WERI-Rb-1 (cell line): ENCODE measurements at regions not wholly inside any gene's neighbourhood (a gene's known extent, or its start where the extent isn't known, plus 50 kb on each side); places are given as distances from the start of the nearest gene placed in this dataset.

ENCODE experiments used
- DNase-seq: peaks from one replicate; pipeline ENCODE4 v3.0.0-alpha.2; 2020
- H3K27ac ChIP-seq: fragments of 250-450 bp; sonication (Bioruptor Pico); 2 replicates; pipeline ENCODE4 v1.5.1; 2020; ENCODE audit warnings: mild to moderate bottlenecking, moderate library complexity
- H3K27me3 ChIP-seq: fragments of 250-450 bp; sonication (Bioruptor Pico); 2 replicates; pipeline ENCODE4 v1.5.1; 2021; ENCODE audit warnings: mild to moderate bottlenecking, low read depth, moderate library complexity; ENCODE audit not compliant: insufficient read depth, severe bottlenecking
- H3K36me3 ChIP-seq: fragments of 250-450 bp; sonication (Bioruptor Pico); 2 replicates; pipeline ENCODE4 v1.5.1; 2020; ENCODE audit warnings: mild to moderate bottlenecking, moderate library complexity
- H3K4me3 ChIP-seq: 2 replicates; pipeline ENCODE4 v1.5.1; 2011; ENCODE audit warnings: low read depth, mild to moderate bottlenecking, control low read depth, low read length
- H3K9me3 ChIP-seq: fragments of 250-450 bp; sonication (Bioruptor Pico); 2 replicates; pipeline ENCODE4 v1.5.1; 2021; ENCODE audit warnings: mild to moderate bottlenecking, moderate library complexity; ENCODE audit not compliant: severe bottlenecking
- CTCF ChIP-seq: IDR thresholded peaks from 2 replicates; pipeline ENCODE4 v1.5.1; 2011; ENCODE audit warnings: low read depth, mild to moderate bottlenecking, control low read depth, inconsistent platforms, low read length

- Histone ChIP-seq H3K4me3 (no peak overlapping the region), H3K27ac (no peak overlapping the region), H3K36me3 (no peaks in the 10 kb centered on the region), H3K9me3 (no peaks in the 10 kb centered on the region), H3K27me3 (no peaks in the 10 kb centered on the region)
- no peak for TF ChIP-seq CTCF
- no peak for DNase-seq
Observed at GRCh38 chr16:13793841-13794409, 126.0 kb upstream of the ERCC4 start.

- H3K9me3 ChIP-seq = no peaks in the 10 kb centered on the region
- H3K27me3 ChIP-seq = no peaks in the 10 kb centered on the region
- H3K36me3 ChIP-seq = no peaks in the 10 kb centered on the region
- no peak overlapping the region for H3K4me3 ChIP-seq
- DNase-seq = no peak
- TF ChIP-seq CTCF = no peak
- H3K27ac ChIP-seq = no peak overlapping the region
Observed at GRCh38 chr16:13795131-13795530, 124.8 kb upstream of the ERCC4 start.

DNA sequence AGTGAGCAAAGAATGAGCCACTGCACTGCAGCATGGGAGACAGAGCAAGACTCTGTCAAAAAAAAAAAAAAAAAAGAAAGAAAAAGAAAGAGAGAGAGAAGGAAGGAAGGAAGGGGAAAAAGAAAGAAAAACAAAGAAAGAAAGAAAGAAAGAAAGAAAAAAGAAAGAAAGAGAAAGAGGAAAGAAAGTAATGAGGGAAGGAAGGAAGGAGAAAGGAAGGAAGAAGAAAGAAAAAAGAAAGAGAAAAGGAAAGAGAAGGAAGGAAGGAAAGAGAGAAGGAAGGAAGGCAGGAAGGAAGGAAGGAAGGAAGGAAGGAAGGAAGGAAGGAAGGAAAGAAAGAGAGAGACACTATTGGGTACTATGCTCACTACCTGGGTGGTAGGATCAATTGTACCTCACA, 122.2 kb upstream of the ERCC4 start:
- Histone ChIP-seq H3K27ac (no peak overlapping the region), H3K4me3 (no peak overlapping the region), H3K27me3 (no peaks in the 10 kb centered on the region), H3K36me3 (no peaks in the 10 kb centered on the region), H3K9me3 (no peaks in the 10 kb centered on the region)
- no peak for TF ChIP-seq CTCF
- DNase-seq = no peak

- Histone ChIP-seq H3K9me3 (no peaks in the 10 kb centered on the region), H3K4me3 (no peak overlapping the region), H3K36me3 (no peaks in the 10 kb centered on the region), H3K27ac (no peak overlapping the region), H3K27me3 (no peaks in the 10 kb centered on the region)
- peak; percentile 57 for DNase-seq
- no peak for TF ChIP-seq CTCF
Observed at GRCh38 chr16:13798211-13798610, 121.7 kb upstream of the ERCC4 start.

- Histone ChIP-seq H3K36me3 (no peaks in the 10 kb centered on the region), H3K9me3 (no peaks in the 10 kb centered on the region), H3K27me3 (no peaks in the 10 kb centered on the region), H3K4me3 (no peak overlapping the region), H3K27ac (no peak overlapping the region)
- no peak for DNase-seq
- no peak for TF ChIP-seq CTCF
Observed at GRCh38 chr16:13803974-13804373, 116.0 kb upstream of the ERCC4 start.

GRCh38 chr16:13805951-13806350, 114.0 kb upstream of the ERCC4 start:
- H3K36me3 ChIP-seq = no peaks in the 10 kb centered on the region
- no peaks in the 10 kb centered on the region for H3K27me3 ChIP-seq
- no peaks in the 10 kb centered on the region for H3K9me3 ChIP-seq
- no peak for DNase-seq
- H3K4me3 ChIP-seq = no peak overlapping the region
- TF ChIP-seq CTCF = no peak
- no peak overlapping the region for H3K27ac ChIP-seq
